ENCODE measurements at regions not wholly inside any gene's neighbourhood (a gene's known extent, or its start where the extent isn't known, plus 50 kb on each side); places are given as distances from the start of the nearest gene placed in this dataset.

DNA sequence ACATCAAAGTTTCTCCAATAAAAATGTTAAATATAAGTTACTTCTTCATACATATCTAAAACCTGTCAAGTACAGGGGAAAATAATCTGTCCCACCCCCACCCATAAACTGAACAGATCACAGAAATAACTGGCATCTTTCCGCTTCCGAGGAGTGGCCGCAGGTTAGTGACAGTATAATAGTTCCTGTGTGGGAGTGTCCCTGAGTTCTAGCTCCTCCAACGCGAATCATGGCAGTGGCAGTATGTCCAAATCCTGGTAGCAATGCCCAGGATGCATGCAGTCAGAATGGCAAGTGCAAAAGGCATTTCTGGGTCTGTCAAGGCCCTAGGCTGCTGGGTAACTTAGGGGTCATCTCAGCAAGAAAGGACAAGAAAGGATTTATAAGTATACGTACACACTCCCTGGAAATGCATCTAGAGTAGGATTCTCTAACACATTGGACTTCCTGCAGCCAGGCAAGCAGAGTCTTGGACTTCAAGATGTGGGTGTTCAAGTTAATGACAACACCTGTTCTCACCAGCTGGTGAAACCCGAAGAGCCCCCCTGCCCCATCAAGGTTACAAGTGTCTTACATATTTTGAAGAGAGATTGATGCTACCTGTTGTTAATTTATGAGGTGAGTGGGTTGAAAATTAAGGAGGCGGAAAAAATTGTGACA is 94.4 kb upstream of the COL1A2 start:
- no peaks in the 10 kb centered on the region for H3K9me3 ChIP-seq (ENCODE audit: control insufficient read depth, insufficient read depth, low read length)
- no peak overlapping the region for H3K27ac ChIP-seq (ENCODE audit: low read length)

GRCh38 chr7:94301024-94301586 is 93.6 kb upstream of the COL1A2 start:
- WGBS (ENCODE audit: insufficient coverage): 83% methylated on average over 4 of the region's 6 CpGs
- no peaks in the 10 kb centered on the region for H3K4me1 ChIP-seq (ENCODE audit: control insufficient read depth, insufficient read depth, low read length)
- H3K27ac Mint-ChIP-seq: no peak overlapping the region

More for the DNA sequence above, 94.4 kb upstream of the COL1A2 start:
- Histone ChIP-seq H3K4me3 (ENCODE audit: low read length) (no peak overlapping the region), H3K36me3 (ENCODE audit: control insufficient read depth, insufficient read depth, low read length) (no peaks in the 10 kb centered on the region), H3K4me1 (ENCODE audit: control insufficient read depth, insufficient read depth, low read length) (no peaks in the 10 kb centered on the region), H3K27me3 (ENCODE audit: control insufficient read depth, insufficient read depth, low read length) (no peaks in the 10 kb centered on the region)
- 90% methylated on average over 7 of the region's 8 CpGs for WGBS (ENCODE audit: insufficient coverage)
- Mint-ChIP-seq H3K27me3 (ENCODE audit: low read depth in 2 of 2) (peaks cover 5 to 8% of the 10 kb centered on the region in 2 donors), H3K9me3 (peaks cover 2 to 4% of the 10 kb centered on the region in 2 donors), H3K27ac (no peak overlapping the region), H3K36me3 (no peaks in the 10 kb centered on the region), H3K4me1 (no peaks in the 10 kb centered on the region), H3K4me3 (no peak overlapping the region)
- intact Hi-C loops (cut with micrococcal nuclease): no loop called here
- ATAC-seq (no peak), DNase-seq (no peak)
- TF ChIP-seq, protein P1, sequence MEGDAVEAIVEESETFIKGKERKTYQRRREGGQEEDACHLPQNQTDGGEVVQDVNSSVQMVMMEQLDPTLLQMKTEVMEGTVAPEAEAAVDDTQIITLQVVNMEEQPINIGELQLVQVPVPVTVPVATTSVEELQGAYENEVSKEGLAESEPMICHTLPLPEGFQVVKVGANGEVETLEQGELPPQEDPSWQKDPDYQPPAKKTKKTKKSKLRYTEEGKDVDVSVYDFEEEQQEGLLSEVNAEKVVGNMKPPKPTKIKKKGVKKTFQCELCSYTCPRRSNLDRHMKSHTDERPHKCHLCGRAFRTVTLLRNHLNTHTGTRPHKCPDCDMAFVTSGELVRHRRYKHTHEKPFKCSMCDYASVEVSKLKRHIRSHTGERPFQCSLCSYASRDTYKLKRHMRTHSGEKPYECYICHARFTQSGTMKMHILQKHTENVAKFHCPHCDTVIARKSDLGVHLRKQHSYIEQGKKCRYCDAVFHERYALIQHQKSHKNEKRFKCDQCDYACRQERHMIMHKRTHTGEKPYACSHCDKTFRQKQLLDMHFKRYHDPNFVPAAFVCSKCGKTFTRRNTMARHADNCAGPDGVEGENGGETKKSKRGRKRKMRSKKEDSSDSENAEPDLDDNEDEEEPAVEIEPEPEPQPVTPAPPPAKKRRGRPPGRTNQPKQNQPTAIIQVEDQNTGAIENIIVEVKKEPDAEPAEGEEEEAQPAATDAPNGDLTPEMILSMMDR (IDR thresholded peaks at IDR 0.05): no peak

GRCh38 chr7:94303118-94303517 is 91.6 kb upstream of the COL1A2 start:
- no peak for DNase-seq
- H3K9me3 Mint-ChIP-seq: peaks cover 8 to 12% of the 10 kb centered on the region in 2 donors
- Histone ChIP-seq H3K36me3 (ENCODE audit: control insufficient read depth, insufficient read depth, low read length) (no peaks in the 10 kb centered on the region), H3K4me3 (ENCODE audit: low read length) (no peak overlapping the region), H3K27ac (ENCODE audit: low read length) (no peak overlapping the region), H3K4me1 (ENCODE audit: control insufficient read depth, insufficient read depth, low read length) (no peaks in the 10 kb centered on the region), H3K27me3 (ENCODE audit: control insufficient read depth, insufficient read depth, low read length) (no peaks in the 10 kb centered on the region), H3K9me3 (ENCODE audit: control insufficient read depth, insufficient read depth, low read length) (no peaks in the 10 kb centered on the region)
- no peaks in the 10 kb centered on the region for H3K4me1 Mint-ChIP-seq
- no peak overlapping the region for H3K27ac Mint-ChIP-seq
- intact Hi-C loops (cut with micrococcal nuclease): no loop called here
- no peak overlapping the region for H3K4me3 Mint-ChIP-seq
- TF ChIP-seq, protein P1 (IDR thresholded peaks at IDR 0.05): no peak
- peaks cover 8 to 10% of the 10 kb centered on the region in 2 donors for H3K27me3 Mint-ChIP-seq (ENCODE audit: low read depth in 2 of 2)
- no peak for ATAC-seq
- H3K36me3 Mint-ChIP-seq: no peaks in the 10 kb centered on the region
- 91% methylated on average over 4 of the region's 4 CpGs for WGBS (ENCODE audit: insufficient coverage)

More at GRCh38 chr7:94301024-94301586, 93.6 kb upstream of the COL1A2 start:
- DNase-seq: no peak
- Histone ChIP-seq H3K27ac (ENCODE audit: low read length) (no peak overlapping the region), H3K36me3 (ENCODE audit: control insufficient read depth, insufficient read depth, low read length) (no peaks in the 10 kb centered on the region), H3K4me3 (ENCODE audit: low read length) (no peak overlapping the region), H3K27me3 (ENCODE audit: control insufficient read depth, insufficient read depth, low read length) (no peaks in the 10 kb centered on the region), H3K9me3 (ENCODE audit: control insufficient read depth, insufficient read depth, low read length) (no peaks in the 10 kb centered on the region)
- no peaks in the 10 kb centered on the region for H3K4me1 Mint-ChIP-seq
- no peak for ATAC-seq
- intact Hi-C loops (cut with micrococcal nuclease): no loop called here
- TF ChIP-seq, protein P1 (IDR thresholded peaks at IDR 0.05): no peak
- H3K27me3 Mint-ChIP-seq (ENCODE audit: low read depth in 2 of 2): peaks cover 5 to 8% of the 10 kb centered on the region in 2 donors
- no peak overlapping the region for H3K4me3 Mint-ChIP-seq
- peaks cover 2 to 4% of the 10 kb centered on the region in 2 donors for H3K9me3 Mint-ChIP-seq
- no peaks in the 10 kb centered on the region for H3K36me3 Mint-ChIP-seq

Data from natural killer cell (primary cell).